ENCODE measurements at regions not wholly inside any gene's neighbourhood (a gene's known extent, or its start where the extent isn't known, plus 50 kb on each side); places are given as distances from the start of the nearest gene placed in this dataset.

GRCh38 chr9:19901586-19901985, 112.7 kb upstream of the SLC24A2 start:
- TF ChIP-seq CTCF (IDR thresholded peaks at IDR 0.05) (no peak), EZH2 (IDR thresholded peaks at IDR 0.05; ENCODE audit: borderline replicate concordance, insufficient read depth, low read depth, low read length, poor library complexity, severe bottlenecking) (no peak)

Measured in B cell (primary cell).